ENCODE measurements at regions not wholly inside any gene's neighbourhood (a gene's known extent, or its start where the extent isn't known, plus 50 kb on each side); places are given as distances from the start of the nearest gene placed in this dataset.

DNA sequence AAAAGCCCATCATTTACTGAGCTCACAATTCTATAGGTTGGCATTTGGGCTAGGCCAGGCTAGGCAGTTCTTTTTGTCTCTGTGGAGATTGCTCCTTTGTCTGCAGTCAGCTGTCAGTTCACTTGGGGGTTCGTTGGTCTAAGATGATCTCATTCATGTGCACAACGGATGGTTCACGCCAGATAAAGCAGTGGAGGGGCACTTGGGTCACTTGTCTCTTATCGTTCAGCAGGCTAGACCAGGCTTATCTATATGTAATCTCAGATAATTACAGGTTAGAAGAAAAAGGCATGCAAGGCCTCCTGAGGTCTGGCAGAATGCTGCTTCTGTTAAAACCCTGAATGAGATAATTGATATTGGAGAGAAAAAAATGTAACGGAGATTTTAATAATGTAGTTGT is 119.0 kb upstream of the ATP2B1 start:
- TF ChIP-seq EP300 (conservative IDR thresholded peaks at IDR 0.05; ENCODE audit: poor library complexity, severe bottlenecking) = no peak
- TF ChIP-seq, protein P1, sequence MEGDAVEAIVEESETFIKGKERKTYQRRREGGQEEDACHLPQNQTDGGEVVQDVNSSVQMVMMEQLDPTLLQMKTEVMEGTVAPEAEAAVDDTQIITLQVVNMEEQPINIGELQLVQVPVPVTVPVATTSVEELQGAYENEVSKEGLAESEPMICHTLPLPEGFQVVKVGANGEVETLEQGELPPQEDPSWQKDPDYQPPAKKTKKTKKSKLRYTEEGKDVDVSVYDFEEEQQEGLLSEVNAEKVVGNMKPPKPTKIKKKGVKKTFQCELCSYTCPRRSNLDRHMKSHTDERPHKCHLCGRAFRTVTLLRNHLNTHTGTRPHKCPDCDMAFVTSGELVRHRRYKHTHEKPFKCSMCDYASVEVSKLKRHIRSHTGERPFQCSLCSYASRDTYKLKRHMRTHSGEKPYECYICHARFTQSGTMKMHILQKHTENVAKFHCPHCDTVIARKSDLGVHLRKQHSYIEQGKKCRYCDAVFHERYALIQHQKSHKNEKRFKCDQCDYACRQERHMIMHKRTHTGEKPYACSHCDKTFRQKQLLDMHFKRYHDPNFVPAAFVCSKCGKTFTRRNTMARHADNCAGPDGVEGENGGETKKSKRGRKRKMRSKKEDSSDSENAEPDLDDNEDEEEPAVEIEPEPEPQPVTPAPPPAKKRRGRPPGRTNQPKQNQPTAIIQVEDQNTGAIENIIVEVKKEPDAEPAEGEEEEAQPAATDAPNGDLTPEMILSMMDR (IDR thresholded peaks at IDR 0.05; ENCODE audit: poor library complexity, severe bottlenecking) = no peak
- no peak for TF ChIP-seq MXI1 (conservative IDR thresholded peaks at IDR 0.05; ENCODE audit: poor library complexity, severe bottlenecking)
- TF ChIP-seq EZH2 (IDR thresholded peaks at IDR 0.05; ENCODE audit: borderline replicate concordance, insufficient read depth, low read length, poor library complexity, severe bottlenecking) = no peak
- TF ChIP-seq POLR2AphosphoS5 (IDR thresholded peaks at IDR 0.05) = no peak
- no peak for TF ChIP-seq TAF1 (IDR thresholded peaks at IDR 0.05; ENCODE audit: low read depth)
- TF ChIP-seq, protein P2, sequence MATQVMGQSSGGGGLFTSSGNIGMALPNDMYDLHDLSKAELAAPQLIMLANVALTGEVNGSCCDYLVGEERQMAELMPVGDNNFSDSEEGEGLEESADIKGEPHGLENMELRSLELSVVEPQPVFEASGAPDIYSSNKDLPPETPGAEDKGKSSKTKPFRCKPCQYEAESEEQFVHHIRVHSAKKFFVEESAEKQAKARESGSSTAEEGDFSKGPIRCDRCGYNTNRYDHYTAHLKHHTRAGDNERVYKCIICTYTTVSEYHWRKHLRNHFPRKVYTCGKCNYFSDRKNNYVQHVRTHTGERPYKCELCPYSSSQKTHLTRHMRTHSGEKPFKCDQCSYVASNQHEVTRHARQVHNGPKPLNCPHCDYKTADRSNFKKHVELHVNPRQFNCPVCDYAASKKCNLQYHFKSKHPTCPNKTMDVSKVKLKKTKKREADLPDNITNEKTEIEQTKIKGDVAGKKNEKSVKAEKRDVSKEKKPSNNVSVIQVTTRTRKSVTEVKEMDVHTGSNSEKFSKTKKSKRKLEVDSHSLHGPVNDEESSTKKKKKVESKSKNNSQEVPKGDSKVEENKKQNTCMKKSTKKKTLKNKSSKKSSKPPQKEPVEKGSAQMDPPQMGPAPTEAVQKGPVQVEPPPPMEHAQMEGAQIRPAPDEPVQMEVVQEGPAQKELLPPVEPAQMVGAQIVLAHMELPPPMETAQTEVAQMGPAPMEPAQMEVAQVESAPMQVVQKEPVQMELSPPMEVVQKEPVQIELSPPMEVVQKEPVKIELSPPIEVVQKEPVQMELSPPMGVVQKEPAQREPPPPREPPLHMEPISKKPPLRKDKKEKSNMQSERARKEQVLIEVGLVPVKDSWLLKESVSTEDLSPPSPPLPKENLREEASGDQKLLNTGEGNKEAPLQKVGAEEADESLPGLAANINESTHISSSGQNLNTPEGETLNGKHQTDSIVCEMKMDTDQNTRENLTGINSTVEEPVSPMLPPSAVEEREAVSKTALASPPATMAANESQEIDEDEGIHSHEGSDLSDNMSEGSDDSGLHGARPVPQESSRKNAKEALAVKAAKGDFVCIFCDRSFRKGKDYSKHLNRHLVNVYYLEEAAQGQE (IDR thresholded peaks at IDR 0.05; ENCODE audit: borderline replicate concordance) = no peak
- TF ChIP-seq RAD21 (conservative IDR thresholded peaks at IDR 0.05) = no peak
- no peak for TF ChIP-seq SMC3 (conservative IDR thresholded peaks at IDR 0.05; ENCODE audit: poor library complexity)

All from neural cell (in vitro differentiated cells).